T47D (cell line): ENCODE measurements at regions not wholly inside any gene's neighbourhood (a gene's known extent, or its start where the extent isn't known, plus 50 kb on each side); places are given as distances from the start of the nearest gene placed in this dataset.

ENCODE experiments used
- DNase-seq, 2 experiments: peaks; one replicate each; pipeline versions ENCODE4 v3.0.0 to v3.0.0-alpha.2; 2011 to 2012; ENCODE audit warnings: low read depth in 1 of 2, low spot score in 1 of 2
- JUND ChIP-seq: IDR thresholded peaks from 2 replicates; pipeline ENCODE4 v1.6.1; 2012; ENCODE audit warnings: low read depth
- in situ Hi-C: cut with HindIII; loops from 2 replicates; pipeline ENCODE4 v1.10.0; 2016; ENCODE audit warnings: low sequenced_read_pairs, low pct_unique_long_range_greater_than_20kb

GRCh38 chr5:135089912-135090311 is 55.9 kb upstream of the PITX1 start:
- in situ Hi-C loops, result no loop called here
- no peak for TF ChIP-seq JUND
- DNase-seq, result no peak

DNA sequence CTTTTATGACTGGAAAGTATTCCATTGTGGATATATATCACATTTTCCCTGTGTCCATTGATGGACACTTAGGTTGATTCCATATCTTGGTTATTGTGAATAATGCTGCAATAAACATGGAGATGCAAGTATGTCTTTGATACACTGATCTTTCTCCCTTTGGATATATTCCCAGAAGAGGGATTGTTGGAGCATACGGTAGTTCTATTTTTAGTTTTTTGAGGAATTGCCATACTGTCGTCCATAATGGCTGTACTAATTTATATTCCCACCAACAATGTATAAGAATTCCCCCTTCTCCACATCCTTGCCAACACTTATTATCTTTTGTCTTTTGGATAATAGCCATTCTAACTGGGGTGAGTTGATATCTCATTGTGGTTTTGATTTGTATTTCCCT is 54.9 kb upstream of the PITX1 start:
- in situ Hi-C loops, result no loop called here
- DNase-seq, result no peak

GRCh38 chr5:135087950-135088349 is 53.9 kb upstream of the PITX1 start:
- no peak for DNase-seq
- in situ Hi-C loops, result no loop called here

More for the DNA sequence above, 54.9 kb upstream of the PITX1 start:
- TF ChIP-seq JUND, result no peak

DNA sequence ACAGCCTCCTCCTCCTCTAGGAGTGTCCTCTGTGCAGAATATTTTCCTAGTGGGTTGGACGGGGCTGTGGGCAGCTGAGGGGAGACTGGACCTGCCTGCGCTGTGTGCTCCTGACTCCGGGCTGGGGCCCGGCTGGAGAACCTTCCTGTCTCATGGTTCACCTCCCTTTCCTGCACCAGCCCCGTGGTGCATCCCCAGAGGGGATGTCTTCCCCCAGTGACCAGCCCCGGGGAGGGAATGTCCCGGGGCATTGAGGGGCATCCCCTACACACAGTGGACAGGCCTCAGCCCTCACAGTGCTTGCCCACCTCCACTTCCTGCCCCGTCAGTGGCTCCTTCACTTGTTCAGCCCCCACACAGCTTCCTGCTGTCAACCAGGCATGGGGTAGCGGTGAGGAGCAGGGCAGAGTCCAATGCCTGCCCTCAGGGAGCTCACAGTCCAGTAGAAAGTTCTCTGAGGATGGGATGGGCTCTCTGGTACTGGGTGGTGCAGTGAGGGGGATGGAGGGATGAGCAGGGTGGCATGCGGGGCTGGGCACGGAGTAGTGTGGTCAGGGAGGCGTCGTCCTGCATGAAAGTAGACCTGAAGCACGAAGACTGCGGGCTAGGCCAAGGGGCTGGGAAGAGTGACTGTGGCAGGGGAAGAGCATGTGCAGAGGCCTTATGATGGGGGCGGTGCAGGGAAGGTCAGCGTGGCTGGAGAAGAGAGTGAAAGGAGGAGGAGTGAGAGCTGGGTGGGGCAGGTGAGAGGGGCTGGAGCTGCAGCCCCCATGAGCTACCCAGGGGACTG is 52.1 kb upstream of the PITX1 start:
- DNase-seq, result no peak
- in situ Hi-C loops, result no loop called here
- TF ChIP-seq JUND, result no peak

More at GRCh38 chr5:135087950-135088349, 53.9 kb upstream of the PITX1 start:
- TF ChIP-seq JUND, result no peak

DNA sequence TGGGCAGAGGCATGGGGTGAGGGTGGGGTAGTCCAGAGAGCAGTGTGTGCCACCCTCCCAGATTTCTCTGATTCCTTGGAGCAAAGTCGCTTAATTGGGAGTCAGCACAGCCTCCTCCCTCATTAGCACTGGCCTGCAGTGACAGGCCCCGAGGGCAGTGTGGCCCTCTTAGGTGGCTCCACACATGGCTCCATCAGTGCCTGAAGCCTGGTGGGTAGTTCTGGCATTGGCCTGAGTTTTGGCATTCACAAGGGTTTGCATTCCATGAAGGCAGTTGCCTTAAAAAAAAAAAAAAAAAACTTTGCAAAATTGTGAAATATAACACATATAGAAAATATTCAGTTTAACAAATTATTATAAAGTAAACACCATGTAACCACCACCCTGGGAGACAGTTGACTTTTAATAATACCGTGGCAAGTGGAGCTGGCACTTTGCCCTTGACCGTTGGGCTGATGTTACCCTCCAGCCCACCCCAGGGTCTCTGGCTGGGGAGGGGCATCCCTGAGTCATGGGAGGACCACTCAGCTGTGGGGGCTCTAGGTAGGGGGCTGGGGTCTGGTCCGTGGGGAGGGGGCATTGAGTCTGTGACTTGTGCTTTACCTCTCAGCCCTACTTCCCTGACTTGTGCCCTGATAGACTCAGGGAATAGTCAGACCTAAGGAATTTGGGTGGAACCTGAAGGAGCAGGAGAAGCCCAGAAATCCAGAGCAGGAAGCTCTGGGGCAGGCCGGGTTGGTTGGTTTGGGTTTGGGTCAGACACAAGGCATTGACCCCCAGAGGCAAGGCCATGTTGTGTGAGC is 51.3 kb upstream of the PITX1 start:
- in situ Hi-C loops, result no loop called here
- TF ChIP-seq JUND, result no peak
- no peak for DNase-seq
